ENCODE measurements at regions not wholly inside any gene's neighbourhood (a gene's known extent, or its start where the extent isn't known, plus 50 kb on each side); places are given as distances from the start of the nearest gene placed in this dataset.

GRCh38 chr3:30945291-30945690 is 50.8 kb upstream of the GADL1 start:
- no peak for DNase-seq (ENCODE audit: low read depth, low spot score)

- DNase-seq (ENCODE audit: low read depth, low spot score), result no peak
Measured at GRCh38 chr3:30948426-30948825, 54.0 kb upstream of the GADL1 start.

DNA sequence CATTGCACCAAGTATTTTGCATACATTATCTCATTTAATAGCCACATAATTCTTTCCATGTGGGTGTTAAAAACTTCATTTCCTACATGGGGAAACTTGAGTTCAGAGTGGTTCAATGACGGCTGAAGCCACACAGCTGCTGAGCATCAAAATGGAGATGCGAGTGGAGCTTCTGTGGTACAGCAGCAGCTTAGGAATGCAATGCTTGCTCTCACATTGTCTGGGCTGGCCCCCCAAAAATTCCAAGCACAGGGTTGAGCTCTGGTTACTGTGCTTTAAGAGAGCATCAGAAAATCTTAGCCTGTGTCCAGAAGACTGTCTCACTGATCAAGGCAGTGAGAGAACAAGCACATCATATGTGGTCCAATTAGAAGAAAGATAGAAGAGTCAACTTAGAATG is 57.4 kb upstream of the GADL1 start:
- no peak for DNase-seq (ENCODE audit: low read depth, low spot score)

GRCh38 chr3:30952786-30953185 is 58.3 kb upstream of the GADL1 start:
- DNase-seq (ENCODE audit: low read depth, low spot score), result no peak

DNA sequence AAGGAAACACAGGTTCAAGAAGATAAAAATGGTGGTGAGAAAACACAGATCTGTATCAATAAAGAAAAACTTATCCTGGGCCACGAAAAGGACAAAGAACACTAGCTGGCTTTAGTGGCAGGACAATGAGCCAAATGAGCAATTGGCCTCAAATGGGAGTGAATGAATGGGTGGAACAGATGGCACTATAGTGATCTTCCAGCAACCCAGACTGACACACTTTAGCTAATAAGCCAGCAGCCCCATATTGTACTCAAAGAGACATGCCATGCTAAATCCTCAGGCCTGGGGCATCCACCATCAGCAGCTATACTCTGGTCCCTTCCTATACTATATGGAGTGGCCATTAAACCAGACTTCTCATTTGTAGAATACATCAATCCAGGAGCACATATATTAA is 60.0 kb upstream of the GADL1 start:
- no peak for DNase-seq (ENCODE audit: low read depth, low spot score)

DNA sequence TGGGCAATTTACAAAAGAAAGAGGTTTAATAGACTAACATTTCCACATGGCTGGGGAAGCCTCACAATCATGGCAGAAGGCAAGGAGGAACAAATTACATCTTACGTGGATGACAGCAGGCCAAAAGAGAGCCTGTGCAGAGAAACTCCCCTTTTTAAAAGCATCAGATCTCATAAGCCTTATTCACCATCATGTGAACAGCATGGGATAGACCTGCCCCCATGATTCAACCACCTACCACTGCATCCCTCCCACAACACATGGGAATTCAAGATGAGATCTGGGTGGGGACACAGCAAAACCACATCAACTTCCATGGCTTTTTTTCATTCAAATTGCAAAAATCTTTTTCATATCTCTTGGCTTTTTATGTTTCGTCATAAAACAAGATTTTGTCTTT is 67.6 kb upstream of the GADL1 start:
- no peak for DNase-seq (ENCODE audit: low read depth, low spot score)

- DNase-seq (ENCODE audit: low read depth, low spot score), result no peak
Measured at GRCh38 chr3:30962493-30962892, 68.0 kb upstream of the GADL1 start.

- DNase-seq (ENCODE audit: low read depth, low spot score), result no peak
Measured at GRCh38 chr3:30963223-30963722, 68.8 kb upstream of the GADL1 start.

DNA sequence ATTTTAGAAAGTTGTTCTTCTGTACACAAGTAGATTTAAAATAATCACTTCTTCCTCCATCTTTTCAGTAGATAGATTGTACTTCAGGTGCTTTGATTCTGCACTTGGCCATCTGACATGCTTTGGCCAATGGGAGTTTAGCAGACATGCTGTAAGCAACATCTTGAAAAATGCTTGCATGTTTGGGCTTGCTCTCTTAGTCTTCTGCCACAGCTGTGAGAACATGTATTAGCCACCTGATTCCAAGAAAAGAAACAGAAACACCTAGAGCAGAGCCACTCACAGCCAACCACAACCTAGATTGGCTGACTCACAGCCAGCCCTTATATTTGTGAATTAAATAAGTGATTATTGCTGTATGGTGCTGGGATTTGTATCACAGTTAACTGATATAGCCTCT is 70.2 kb upstream of the GADL1 start:
- no peak for DNase-seq (ENCODE audit: low read depth, low spot score)

DNA sequence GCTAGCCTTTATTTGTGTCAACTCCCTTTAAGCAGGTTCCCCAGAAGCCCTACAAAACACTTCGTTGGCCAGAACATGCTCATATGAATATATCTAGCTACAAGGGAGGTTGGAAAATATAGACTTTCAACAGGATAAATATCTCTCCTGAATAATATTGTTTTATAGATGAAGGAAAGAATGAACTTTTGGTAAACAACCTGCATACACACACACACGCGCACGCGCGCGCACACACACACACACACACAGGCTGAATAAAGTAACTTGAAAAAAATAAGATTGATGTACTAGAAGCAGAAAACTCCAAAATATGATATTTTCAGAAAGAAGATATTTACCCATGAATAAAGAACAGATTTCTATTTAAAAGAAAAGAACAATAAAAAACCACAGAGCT is 72.4 kb upstream of the GADL1 start:
- DNase-seq (ENCODE audit: low read depth, low spot score), result no peak

- DNase-seq (ENCODE audit: low read depth, low spot score), result no peak
Measured at GRCh38 chr3:30970183-30970582, 75.7 kb upstream of the GADL1 start.

DNA sequence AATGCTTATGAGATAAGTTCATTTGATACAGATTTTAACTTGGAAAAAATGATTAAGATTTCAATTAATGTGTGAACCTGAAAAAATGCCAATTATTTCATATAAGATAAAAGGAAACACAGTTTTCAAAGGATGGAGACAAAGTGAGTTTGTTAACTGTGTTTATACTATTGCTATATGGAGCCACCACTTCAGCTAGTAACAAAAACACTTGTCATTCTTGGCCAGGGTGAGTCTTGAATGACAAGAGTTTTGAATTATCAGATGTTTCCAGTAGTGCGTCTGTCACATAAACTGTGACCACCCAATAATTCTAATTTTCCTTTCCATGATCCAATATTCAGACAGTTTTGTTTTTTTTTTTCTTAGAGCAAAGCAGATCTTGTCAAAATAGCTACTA is 78.0 kb upstream of the GADL1 start:
- no peak for DNase-seq (ENCODE audit: low read depth, low spot score)

- DNase-seq (ENCODE audit: low read depth, low spot score), result no peak
Measured at GRCh38 chr3:30974071-30974470, 79.6 kb upstream of the GADL1 start.

GRCh38 chr3:30977592-30977991 is 83.1 kb upstream of the GADL1 start:
- DNase-seq (ENCODE audit: low read depth, low spot score), result no peak

GRCh38 chr3:30980993-30981392 is 86.5 kb upstream of the GADL1 start:
- no peak for DNase-seq (ENCODE audit: low read depth, low spot score)

DNA sequence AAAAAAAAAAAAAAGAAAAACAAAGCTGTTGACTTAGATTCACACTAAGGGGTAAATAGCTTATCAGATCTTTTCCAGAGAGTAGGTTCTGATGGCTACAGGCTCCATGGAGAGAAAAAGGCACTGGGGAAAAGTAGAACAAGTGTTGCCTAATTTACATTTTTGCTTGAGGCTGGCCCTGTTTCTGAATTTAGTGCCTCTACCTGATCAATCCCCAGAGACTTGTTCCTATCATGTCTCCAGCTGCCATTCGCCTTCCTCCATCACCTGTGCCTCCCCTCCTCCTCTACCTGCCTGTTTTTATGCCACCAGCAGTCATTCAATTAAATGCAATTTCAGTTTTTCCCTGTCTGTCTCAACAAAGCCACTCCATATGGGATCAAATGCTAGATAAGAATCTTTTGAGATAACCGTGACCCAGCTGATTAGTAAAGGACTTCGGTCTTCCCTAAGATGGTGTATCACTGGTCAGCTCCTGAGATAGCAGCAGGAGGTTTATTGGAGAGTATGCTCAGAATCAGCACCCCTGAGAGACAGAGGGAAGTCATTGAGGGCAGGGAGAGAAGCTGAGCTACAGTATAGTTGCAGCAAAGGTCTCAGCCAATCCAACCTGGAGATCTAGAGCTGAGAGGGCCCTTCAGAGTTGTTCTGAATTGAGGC is 88.1 kb upstream of the GADL1 start:
- DNase-seq (ENCODE audit: low read depth, low spot score), result no peak

- DNase-seq (ENCODE audit: low read depth, low spot score), result no peak
Measured at GRCh38 chr3:30984855-30985749, 90.6 kb upstream of the GADL1 start.

DNA sequence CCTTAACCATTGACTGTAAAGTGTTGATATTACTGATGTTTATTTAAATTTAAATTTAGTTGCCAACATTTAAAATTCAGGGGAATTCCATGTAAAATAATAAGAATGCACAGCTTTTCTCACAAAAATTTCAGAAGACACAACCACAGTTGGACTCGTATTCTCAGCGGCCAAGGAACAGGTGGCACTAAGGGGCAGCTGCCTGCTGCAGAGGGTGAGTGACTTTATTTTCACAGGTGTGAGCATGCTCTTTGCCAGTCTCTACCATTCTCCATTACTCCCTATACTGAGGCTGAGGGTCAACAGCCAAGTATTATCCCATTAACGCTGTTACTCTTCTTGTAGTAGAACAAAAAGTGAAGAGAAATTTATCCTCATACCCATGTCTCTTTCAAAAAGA is 92.1 kb upstream of the GADL1 start:
- DNase-seq (ENCODE audit: low read depth, low spot score), result no peak

DNA sequence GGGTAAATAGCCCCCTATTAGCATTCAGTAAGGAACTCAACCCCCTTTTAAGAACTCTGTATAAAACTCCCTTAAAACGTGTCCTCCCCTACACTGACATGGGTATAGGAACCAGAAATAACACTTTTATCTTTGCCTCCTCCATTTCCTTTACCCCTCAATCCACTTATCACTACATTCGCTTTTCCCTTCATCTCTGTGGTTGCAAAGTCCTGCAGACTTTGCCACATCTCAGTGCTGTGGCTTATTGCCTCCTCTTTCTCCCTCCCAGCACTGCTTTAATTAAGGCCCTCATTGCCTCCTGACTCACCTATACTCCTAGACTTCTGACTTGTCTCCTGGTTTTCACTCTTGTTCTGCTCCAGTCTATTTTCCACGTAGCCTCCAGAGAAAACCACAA is 94.3 kb upstream of the GADL1 start:
- DNase-seq (ENCODE audit: low read depth, low spot score), result no peak

DNA sequence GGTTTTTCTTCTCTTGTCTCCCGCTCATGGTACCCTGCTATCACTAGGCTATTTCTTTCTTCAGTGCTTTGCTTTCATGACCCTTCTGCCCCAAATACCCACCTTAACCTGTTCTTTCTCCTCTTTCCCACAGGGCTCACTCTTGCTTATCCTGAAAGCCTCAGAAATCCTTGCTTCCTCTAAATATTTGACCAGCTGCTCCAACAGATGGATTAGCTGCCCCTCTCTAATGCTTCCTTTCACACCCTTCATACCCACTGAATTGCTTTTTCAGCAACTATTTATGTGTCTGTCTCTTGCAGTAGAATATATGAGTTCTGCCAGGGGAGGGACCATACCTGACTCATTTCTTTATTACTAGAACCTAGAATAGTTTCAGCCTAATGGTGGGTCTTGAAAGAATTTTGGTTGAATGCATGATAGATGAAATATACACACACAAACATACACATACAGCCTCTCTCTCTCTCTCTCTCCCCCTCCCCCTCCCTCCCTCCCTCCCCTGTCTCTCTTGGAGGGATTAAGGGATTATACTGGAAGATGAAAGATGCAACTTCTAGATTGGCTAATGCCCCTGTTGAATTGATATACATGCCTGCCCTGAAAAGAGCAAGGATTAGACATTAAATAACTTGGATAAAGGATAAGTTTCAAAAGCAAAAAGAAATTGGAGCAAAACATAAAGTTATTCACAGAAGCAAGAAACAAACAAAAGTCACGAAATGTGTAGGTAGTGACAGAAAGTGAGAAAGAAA is 95.0 kb upstream of the GADL1 start:
- no peak for DNase-seq (ENCODE audit: low read depth, low spot score)

GRCh38 chr3:30996467-30996866 is 102.0 kb upstream of the GADL1 start:
- no peak for DNase-seq (ENCODE audit: low read depth, low spot score)

- DNase-seq (ENCODE audit: low read depth, low spot score), result no peak
Measured at GRCh38 chr3:31002730-31003129, 108.3 kb upstream of the GADL1 start.

Measured in pulmonary artery endothelial cell (primary cell).